ENCODE measurements at regions not wholly inside any gene's neighbourhood (a gene's known extent, or its start where the extent isn't known, plus 50 kb on each side); places are given as distances from the start of the nearest gene placed in this dataset.

GRCh38 chr2:64762301-64762997 is 108.7 kb upstream of the SERTAD2 start:
- ChIA-PET CTCF (ENCODE audit: low intra/inter-chr PET ratio, low total read pairs) (no interaction called here), POLR2A (interaction anchor here (1.1 to 1.6 kb wide), 2 partner anchors 11 to 109 kb away, joined by 3 to 7 read pairs; partner anchors contain the start of gene SERTAD2)
- FAIRE-seq (no peak), ATAC-seq (no peak), DNase-seq (ENCODE audit: low spot score) (no peak)
- BruUV-seq (replicated peaks) = no TSS peak
- Histone ChIP-seq H3K4me1 (ENCODE audit: insufficient read depth, low read length) (peaks cover 9% of the 10 kb centered on the region), H3K27me3 (ENCODE audit: control insufficient read depth in 1 of 2, insufficient read depth in 2 of 2, low read length in 2 of 2) (peaks cover 0 to 23% of the 10 kb centered on the region in 2 experiments; a peak in 2 of 5 replicates), H3K27ac (ENCODE audit: extremely low read length, insufficient read depth, low read length) (no peak overlapping the region), H3K4me3 (replicated peaks in 1 of 3; ENCODE audit: insufficient read depth in 1 of 3, low read depth in 2 of 3, low read length in 3 of 3) (no peak overlapping the region), H2AFZ (ENCODE audit: low read length) (no peak overlapping the region), H3K4me2 (ENCODE audit: low read depth, low read length) (no peak overlapping the region), H3K36me3 (replicated peaks in 1 of 2; ENCODE audit: control insufficient read depth in 1 of 2, insufficient read depth in 2 of 2, low read length in 2 of 2) (no peaks in the 10 kb centered on the region), H4K20me1 (ENCODE audit: insufficient read depth, low read length) (no peaks in the 10 kb centered on the region), H3K9me3 (ENCODE audit: low read length) (no peaks in the 10 kb centered on the region), H3K79me2 (ENCODE audit: insufficient read depth, low read length) (no peaks in the 10 kb centered on the region), H3K9ac (ENCODE audit: insufficient read depth, low read depth, low read length) (no peak overlapping the region)
- 53% methylated on average over 4 of the region's 4 CpGs for WGBS (ENCODE audit: low lambda C conversion rate)
- intact Hi-C loops (cut with micrococcal nuclease; ENCODE audit: unreplicated experiment) (no loop called here), in situ Hi-C loops (cut with HindIII; ENCODE audit: extremely low pct_ligation_motif_present, low pct_unique_long_range_greater_than_20kb) (no loop called here)
- TF ChIP-seq ATAD3A (CRISPR knock-in tag; IDR thresholded peaks at IDR 0.05) = no peak
- no peak for TF ChIP-seq SETDB1 (CRISPR knock-in tag; IDR thresholded peaks at IDR 0.05; ENCODE audit: borderline replicate concordance)

GRCh38 chr2:64763126-64763525 is 109.4 kb upstream of the SERTAD2 start:
- 0% methylated on average over 1 of the region's 1 CpG for WGBS (ENCODE audit: low lambda C conversion rate)
- DNase-seq (ENCODE audit: low spot score) = no peak
- Histone ChIP-seq H3K27me3 (ENCODE audit: control insufficient read depth in 1 of 2, insufficient read depth in 2 of 2, low read length in 2 of 2) (peaks cover 0 to 30% of the 10 kb centered on the region in 2 experiments; a peak in 3 of 5 replicates), H3K4me3 (replicated peaks in 1 of 3; ENCODE audit: insufficient read depth in 1 of 3, low read depth in 2 of 3, low read length in 3 of 3) (no peak overlapping the region), H4K20me1 (ENCODE audit: insufficient read depth, low read length) (no peaks in the 10 kb centered on the region), H3K4me1 (ENCODE audit: insufficient read depth, low read length) (peaks cover 12% of the 10 kb centered on the region), H2AFZ (ENCODE audit: low read length) (no peak overlapping the region), H3K79me2 (ENCODE audit: insufficient read depth, low read length) (no peaks in the 10 kb centered on the region), H3K4me2 (ENCODE audit: low read depth, low read length) (no peak overlapping the region), H3K9ac (ENCODE audit: insufficient read depth, low read depth, low read length) (no peak overlapping the region), H3K9me3 (ENCODE audit: low read length) (no peaks in the 10 kb centered on the region), H3K36me3 (replicated peaks in 1 of 2; ENCODE audit: control insufficient read depth in 1 of 2, insufficient read depth in 2 of 2, low read length in 2 of 2) (no peaks in the 10 kb centered on the region), H3K27ac (ENCODE audit: extremely low read length, insufficient read depth, low read length) (no peak overlapping the region)
- intact Hi-C loops (cut with micrococcal nuclease; ENCODE audit: unreplicated experiment) (no loop called here), in situ Hi-C loops (cut with HindIII; ENCODE audit: extremely low pct_ligation_motif_present, low pct_unique_long_range_greater_than_20kb) (no loop called here)
- no peak for FAIRE-seq
- TF ChIP-seq ZNF383 (CRISPR knock-in tag; IDR thresholded peaks at IDR 0.05; ENCODE audit: borderline replicate concordance) = no peak
- TF ChIP-seq, protein P1, sequence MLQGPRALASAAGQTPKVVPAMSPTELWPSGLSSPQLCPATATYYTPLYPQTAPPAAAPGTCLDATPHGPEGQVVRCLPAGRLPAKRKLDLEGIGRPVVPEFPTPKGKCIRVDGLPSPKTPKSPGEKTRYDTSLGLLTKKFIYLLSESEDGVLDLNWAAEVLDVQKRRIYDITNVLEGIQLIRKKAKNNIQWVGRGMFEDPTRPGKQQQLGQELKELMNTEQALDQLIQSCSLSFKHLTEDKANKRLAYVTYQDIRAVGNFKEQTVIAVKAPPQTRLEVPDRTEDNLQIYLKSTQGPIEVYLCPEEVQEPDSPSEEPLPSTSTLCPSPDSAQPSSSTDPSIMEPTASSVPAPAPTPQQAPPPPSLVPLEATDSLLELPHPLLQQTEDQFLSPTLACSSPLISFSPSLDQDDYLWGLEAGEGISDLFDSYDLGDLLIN (CRISPR knock-in tag; IDR thresholded peaks at IDR 0.05; ENCODE audit: borderline replicate concordance) = no peak
- TF ChIP-seq ZNF720 (CRISPR knock-in tag; IDR thresholded peaks at IDR 0.05) = no peak
- no peak for TF ChIP-seq MTA3 (CRISPR knock-in tag; IDR thresholded peaks at IDR 0.05)
- TF ChIP-seq HOXA3 (CRISPR knock-in tag; IDR thresholded peaks at IDR 0.05) = no peak
- no peak for TF ChIP-seq SATB2 (CRISPR knock-in tag; IDR thresholded peaks at IDR 0.05)
- no peak for TF ChIP-seq SIX4 (CRISPR knock-in tag; IDR thresholded peaks at IDR 0.05)
- no peak for TF ChIP-seq SNAI1 (CRISPR knock-in tag; IDR thresholded peaks at IDR 0.05; ENCODE audit: borderline replicate concordance)
- TF ChIP-seq, protein P2, sequence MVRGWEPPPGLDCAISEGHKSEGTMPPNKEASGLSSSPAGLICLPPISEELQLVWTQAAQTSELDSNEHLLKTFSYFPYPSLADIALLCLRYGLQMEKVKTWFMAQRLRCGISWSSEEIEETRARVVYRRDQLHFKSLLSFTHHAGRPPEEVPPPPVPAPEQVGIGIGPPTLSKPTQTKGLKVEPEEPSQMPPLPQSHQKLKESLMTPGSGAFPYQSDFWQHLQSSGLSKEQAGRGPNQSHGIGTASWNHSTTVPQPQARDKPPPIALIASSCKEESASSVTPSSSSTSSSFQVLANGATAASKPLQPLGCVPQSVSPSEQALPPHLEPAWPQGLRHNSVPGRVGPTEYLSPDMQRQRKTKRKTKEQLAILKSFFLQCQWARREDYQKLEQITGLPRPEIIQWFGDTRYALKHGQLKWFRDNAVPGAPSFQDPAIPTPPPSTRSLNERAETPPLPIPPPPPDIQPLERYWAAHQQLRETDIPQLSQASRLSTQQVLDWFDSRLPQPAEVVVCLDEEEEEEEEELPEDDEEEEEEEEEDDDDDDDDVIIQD (CRISPR knock-in tag; IDR thresholded peaks at IDR 0.05; ENCODE audit: low read depth) = no peak
- TF ChIP-seq NCOA1 (CRISPR knock-in tag; IDR thresholded peaks at IDR 0.05) = no peak
- no peak for TF ChIP-seq IKZF5 (CRISPR knock-in tag; IDR thresholded peaks at IDR 0.05)
- TF ChIP-seq ZNF24 (IDR thresholded peaks at IDR 0.05) = no peak
- no peak for TF ChIP-seq WIZ (CRISPR knock-in tag; IDR thresholded peaks at IDR 0.05)
- no peak for TF ChIP-seq AGO2 (optimal IDR thresholded peaks at IDR 0.05; ENCODE audit: low read depth, low read length)
- TF ChIP-seq SUZ12 (IDR thresholded peaks at IDR 0.05; ENCODE audit: low read depth, low read length) = no peak
- no peak for ATAC-seq
- ChIA-PET POLR2A (interaction anchor here (1.4 kb wide), 1 partner anchor 12 kb away, joined by 4 read pairs; no protein-coding TSS in a partner anchor), CTCF (ENCODE audit: low intra/inter-chr PET ratio, low total read pairs) (no interaction called here)
- no TSS peak for BruUV-seq (replicated peaks)

Measured in HepG2 (cell line).